Kidney (tissue), 13 donors: ENCODE measurements at regions not wholly inside any gene's neighbourhood (a gene's known extent, or its start where the extent isn't known, plus 50 kb on each side); places are given as distances from the start of the nearest gene placed in this dataset.
"Not testable (repeated sequence)": the region's sequence is repeated elsewhere in the genome, so short reads cannot be mapped to it uniquely, and the experiment has no call there.

Source experiments
- DNase-seq, 5 donors: peaks; one replicate each; pipeline ENCODE4 v3.0.0-alpha.2; 2013 to 2020
- FAIRE-seq: peaks from 2 replicates; lab custom pipeline; 2012; peaks lifted over from hg19 to GRCh38; lab: Jason Lieb, UNC
- H3K27ac ChIP-seq, 2 donors: one replicate each; pipeline ENCODE4 v1.7.0; 2013; ENCODE audit warnings: low read depth in 2 of 2, low read length in 2 of 2, inconsistent platforms in 1 of 2
- H3K27me3 ChIP-seq: one replicate; pipeline ENCODE4 v1.7.1; 2013; ENCODE audit warnings: low read length, inconsistent platforms; ENCODE audit not compliant: control insufficient read depth, insufficient read depth
- H3K36me3 ChIP-seq, 3 donors: one replicate each; pipeline versions ENCODE4 v1.7.0 to v1.7.1; 2013; ENCODE audit warnings: low read length in 3 of 3, control low read depth in 1 of 3, inconsistent platforms in 1 of 3; ENCODE audit not compliant: insufficient read depth in 3 of 3, control insufficient read depth in 2 of 3
- H3K4me1 ChIP-seq, 3 donors: one replicate each; pipeline versions ENCODE4 v1.7.0 to v1.7.1; 2013; ENCODE audit warnings: low read length in 3 of 3, inconsistent platforms in 1 of 3, low read depth in 1 of 3; ENCODE audit not compliant: control insufficient read depth in 2 of 3, insufficient read depth in 2 of 3
- H3K4me3 ChIP-seq, 3 donors: one replicate each; pipeline versions ENCODE4 v1.7.0 to v1.8.1; 2013; ENCODE audit warnings: low read length in 3 of 3, control low read depth in 1 of 3, inconsistent platforms in 1 of 3
- H3K9ac ChIP-seq, 3 donors: one replicate each; pipeline versions ENCODE4 v1.7.0 to v1.7.1; 2013; ENCODE audit warnings: low read length in 3 of 3, control low read depth in 1 of 3, inconsistent platforms in 1 of 3
- H3K9me3 ChIP-seq, 3 donors: one replicate each; pipeline versions ENCODE4 v1.7.0 to v1.7.1; 2013; ENCODE audit warnings: low read length in 3 of 3, control low read depth in 1 of 3, inconsistent platforms in 1 of 3; ENCODE audit not compliant: control insufficient read depth in 2 of 3, insufficient read depth in 1 of 3
- intact Hi-C: fragments of 100-400 bp; cut with DNase I; formaldehyde crosslinking; loops from one replicate; pipeline ENCODE4 v1.11.1; 2022
- TF ChIP-seq, protein P1 (sequence below): IDR thresholded peaks from 3 replicates; pipeline ENCODE4 v1.5.1; 2012; ENCODE audit warnings: mild to moderate bottlenecking, moderate library complexity, borderline replicate concordance; ENCODE audit not compliant: insufficient read depth; ENCODE audit errors: extremely low read depth
- donor health status: control.
- donor health status: control.
- donor health status: control.
- donor health status: control.
- donor health status: control.
- donor health status: DM: yes; HTN: yes; CAD: no.
- donor health status: Normal renal cell carcinoma (clear cell type).

- Histone ChIP-seq H3K27me3 (no peaks in the 10 kb centered on the region), H3K36me3 (no peaks in the 10 kb centered on the region), H3K9me3 (no peaks in the 10 kb centered on the region), H3K27ac (peak overlapping the region; percentile 32 to 54), H3K9ac (no peak overlapping the region), H3K4me1 (peaks cover 0 to 10% (median 9%) of the 10 kb centered on the region in 3 donors), H3K4me3 (no peak overlapping the region)
- TF ChIP-seq, protein P1, sequence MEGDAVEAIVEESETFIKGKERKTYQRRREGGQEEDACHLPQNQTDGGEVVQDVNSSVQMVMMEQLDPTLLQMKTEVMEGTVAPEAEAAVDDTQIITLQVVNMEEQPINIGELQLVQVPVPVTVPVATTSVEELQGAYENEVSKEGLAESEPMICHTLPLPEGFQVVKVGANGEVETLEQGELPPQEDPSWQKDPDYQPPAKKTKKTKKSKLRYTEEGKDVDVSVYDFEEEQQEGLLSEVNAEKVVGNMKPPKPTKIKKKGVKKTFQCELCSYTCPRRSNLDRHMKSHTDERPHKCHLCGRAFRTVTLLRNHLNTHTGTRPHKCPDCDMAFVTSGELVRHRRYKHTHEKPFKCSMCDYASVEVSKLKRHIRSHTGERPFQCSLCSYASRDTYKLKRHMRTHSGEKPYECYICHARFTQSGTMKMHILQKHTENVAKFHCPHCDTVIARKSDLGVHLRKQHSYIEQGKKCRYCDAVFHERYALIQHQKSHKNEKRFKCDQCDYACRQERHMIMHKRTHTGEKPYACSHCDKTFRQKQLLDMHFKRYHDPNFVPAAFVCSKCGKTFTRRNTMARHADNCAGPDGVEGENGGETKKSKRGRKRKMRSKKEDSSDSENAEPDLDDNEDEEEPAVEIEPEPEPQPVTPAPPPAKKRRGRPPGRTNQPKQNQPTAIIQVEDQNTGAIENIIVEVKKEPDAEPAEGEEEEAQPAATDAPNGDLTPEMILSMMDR, result no peak
- intact Hi-C loops, result loop anchor here (5.0 kb wide), 1 partner anchor 334 kb away; no protein-coding TSS in a partner anchor
- FAIRE-seq (no peak), DNase-seq (peak in 2 of 5 donors; percentile 9 to 71)
These were observed 176.9 kb upstream of the NABP1 start for GRCh38 chr2:191500884-191501560.

DNA sequence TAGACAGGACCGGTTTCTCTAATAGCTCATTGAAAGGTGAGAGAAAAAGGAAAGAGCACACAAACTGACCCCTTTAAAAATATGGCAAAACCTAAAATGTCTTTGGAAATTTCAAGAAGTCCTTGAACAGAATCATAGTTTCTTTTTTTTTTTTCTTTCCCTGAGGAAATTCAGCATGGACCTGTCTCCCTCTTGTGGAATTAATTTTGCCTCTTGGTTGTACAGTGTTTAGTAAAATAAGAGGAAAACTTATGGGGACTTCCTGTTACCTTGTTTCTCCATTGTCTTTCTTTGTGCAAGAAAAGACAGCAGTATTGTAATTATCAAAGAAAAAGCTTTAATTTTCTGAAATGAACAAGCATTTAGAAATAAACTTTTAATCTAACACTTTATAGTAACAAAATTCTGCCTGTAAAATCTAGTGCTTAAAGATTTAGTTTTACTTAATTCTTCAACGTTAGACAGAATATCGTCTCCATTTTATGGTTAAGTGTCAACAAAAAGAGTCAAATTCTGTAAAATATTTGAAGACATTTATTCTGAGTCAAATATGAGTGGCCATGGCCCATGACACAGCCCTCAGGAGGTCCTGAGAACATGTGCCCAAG, 176.3 kb upstream of the NABP1 start:
- DNase-seq, result peak in 2 of 5 donors; percentile 62 to 80

DNA sequence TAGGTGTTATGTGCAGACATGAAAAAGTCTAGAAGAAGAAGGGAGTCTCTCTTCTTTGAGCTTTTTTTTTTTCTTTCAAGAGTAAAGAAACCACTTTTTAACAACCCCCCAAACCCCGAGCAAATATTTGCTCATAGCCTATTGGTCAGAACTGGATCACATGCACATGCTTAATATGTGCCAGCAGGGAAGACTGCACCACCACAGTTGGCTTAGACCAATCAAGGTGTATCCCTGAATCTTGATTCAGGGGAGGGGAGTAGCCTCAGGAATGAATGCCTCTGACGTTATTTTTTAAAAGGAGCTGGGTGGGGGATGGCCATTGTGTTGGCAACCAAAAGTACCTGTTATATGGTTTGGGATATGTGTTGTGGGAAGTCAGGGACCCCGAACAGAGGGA, 171.4 kb upstream of the NABP1 start:
- DNase-seq (no peak), FAIRE-seq (no peak)
- intact Hi-C loops, result no loop called here
- TF ChIP-seq, protein P1, result no peak
- H3K27ac ChIP-seq, result no peak overlapping the region
- no peaks in the 10 kb centered on the region for H3K9me3 ChIP-seq
- no peaks in the 10 kb centered on the region for H3K36me3 ChIP-seq
- peaks cover 0 to under 1% (median 0%) of the 10 kb centered on the region in 3 donors for H3K4me1 ChIP-seq
- H3K4me3 ChIP-seq, result no peak overlapping the region
- H3K9ac ChIP-seq, result no peak overlapping the region
- H3K27me3 ChIP-seq, result no peaks in the 10 kb centered on the region

More for the DNA sequence above, 176.3 kb upstream of the NABP1 start:
- no peaks in the 10 kb centered on the region for H3K36me3 ChIP-seq
- H3K4me3 ChIP-seq, result no peak overlapping the region
- H3K27me3 ChIP-seq, result no peaks in the 10 kb centered on the region
- H3K9ac ChIP-seq, result no peak overlapping the region
- H3K27ac ChIP-seq, result peak overlapping the region in 1 of 2 donors; percentile 32
- no peaks in the 10 kb centered on the region for H3K9me3 ChIP-seq
- peak; percentile 83 for FAIRE-seq
- peaks cover 0 to 10% (median 9%) of the 10 kb centered on the region in 3 donors for H3K4me1 ChIP-seq
- intact Hi-C loops, result loop anchor here (5.0 kb wide), 1 partner anchor 334 kb away; no protein-coding TSS in a partner anchor
- TF ChIP-seq, protein P1, result peak; percentile 69

GRCh38 chr2:191507252-191507853, 170.6 kb upstream of the NABP1 start:
- H3K4me3 ChIP-seq, DNase-seq, H3K4me1 ChIP-seq, H3K27me3 ChIP-seq, H3K27ac ChIP-seq, H3K9ac ChIP-seq, H3K9me3 ChIP-seq, intact Hi-C loops, FAIRE-seq, H3K36me3 ChIP-seq: not testable (repeated sequence)
